Liver (tissue), 8 donors: ENCODE measurements at regions not wholly inside any gene's neighbourhood (a gene's known extent, or its start where the extent isn't known, plus 50 kb on each side); places are given as distances from the start of the nearest gene placed in this dataset.

Source experiments
- DNase-seq: peaks from one replicate; pipeline ENCODE4 v3.0.0-alpha.2; 2017; ENCODE audit warnings: low spot score
- H3K27ac ChIP-seq, 2 donors: one replicate each; pipeline ENCODE4 v1.7.0; 2013; ENCODE audit warnings: inconsistent platforms in 2 of 2, low read length in 2 of 2, control low read depth in 1 of 2, low read depth in 1 of 2, mild to moderate bottlenecking in 1 of 2
- H3K27me3 ChIP-seq, 4 donors: one replicate each; pipeline versions ENCODE4 v1.6.1 to v1.7.0; 2013; ENCODE audit warnings: low read length in 3 of 4, inconsistent platforms in 1 of 4, mild to moderate bottlenecking in 1 of 4, moderate library complexity in 1 of 4; ENCODE audit not compliant: control insufficient read depth in 4 of 4, insufficient read depth in 4 of 4
- H3K36me3 ChIP-seq, 4 donors: one replicate each; pipeline versions ENCODE4 v1.6.1 to v1.7.0; 2013; ENCODE audit warnings: low read length in 3 of 4, mild to moderate bottlenecking in 3 of 4, low read depth in 1 of 4, moderate library complexity in 1 of 4; ENCODE audit not compliant: control insufficient read depth in 4 of 4, insufficient read depth in 3 of 4
- H3K4me1 ChIP-seq, 4 donors: one replicate each; pipeline versions ENCODE4 v1.6.1 to v1.7.0; 2013; ENCODE audit warnings: low read length in 3 of 4, mild to moderate bottlenecking in 3 of 4, moderate library complexity in 1 of 4; ENCODE audit not compliant: control insufficient read depth in 4 of 4, insufficient read depth in 4 of 4
- H3K4me3 ChIP-seq, 3 donors: one replicate each; pipeline versions ENCODE4 v1.6.1 to v1.7.0; 2013; ENCODE audit warnings: low read length in 3 of 3, control low read depth in 1 of 3, low read depth in 1 of 3, mild to moderate bottlenecking in 1 of 3
- H3K9ac ChIP-seq, 2 donors: one replicate each; pipeline ENCODE4 v1.7.0; 2013; ENCODE audit warnings: low read length in 2 of 2, mild to moderate bottlenecking in 2 of 2, moderate library complexity in 2 of 2, control low read depth in 1 of 2, low read depth in 1 of 2
- H3K9me3 ChIP-seq, 4 donors: one replicate each; pipeline versions ENCODE4 v1.6.1 to v1.7.0; 2013; ENCODE audit warnings: low read length in 3 of 4; ENCODE audit not compliant: control insufficient read depth in 4 of 4
- EGR1 ChIP-seq, 2 donors: IDR thresholded peaks; 2 replicates each; pipeline ENCODE4 v1.6.1; 2016 to 2018; ENCODE audit warnings: antibody characterized with exemption in 2 of 2, low read depth in 2 of 2
- FOXA1 ChIP-seq: IDR thresholded peaks from 2 replicates; pipeline ENCODE4 v1.6.1; 2016; ENCODE audit warnings: antibody characterized with exemption
- FOXA2 ChIP-seq: IDR thresholded peaks from 2 replicates; pipeline ENCODE4 v1.6.1; 2016; ENCODE audit warnings: antibody characterized with exemption
- GABPA ChIP-seq, 2 donors: IDR thresholded peaks in 1 of 2; conservative IDR thresholded peaks in 1 of 2; 2 replicates each; pipeline ENCODE4 v1.6.1; 2016; ENCODE audit warnings: antibody characterized with exemption in 2 of 2, mild to moderate bottlenecking in 1 of 2, moderate library complexity in 1 of 2
- HNF4A ChIP-seq, 2 donors: conservative IDR thresholded peaks; 2 replicates each; pipeline ENCODE4 v1.6.1; 2016; ENCODE audit warnings: antibody characterized with exemption in 2 of 2, mild to moderate bottlenecking in 2 of 2
- HNF4G ChIP-seq: IDR thresholded peaks from 2 replicates; pipeline ENCODE4 v1.6.1; 2016; ENCODE audit warnings: antibody characterized with exemption
- JUND ChIP-seq, 2 donors: IDR thresholded peaks; 2 replicates each; pipeline ENCODE4 v1.6.1; 2016; ENCODE audit warnings: antibody characterized with exemption in 2 of 2
- NR2F2 ChIP-seq: IDR thresholded peaks from 2 replicates; pipeline ENCODE4 v1.6.1; 2016; ENCODE audit warnings: antibody characterized with exemption
- RAD21 ChIP-seq, 2 donors: IDR thresholded peaks; 2 replicates each; pipeline ENCODE4 v1.6.1; 2016; ENCODE audit warnings: antibody characterized with exemption in 2 of 2, mild to moderate bottlenecking in 2 of 2
- RXRA ChIP-seq, 2 donors: IDR thresholded peaks; 2 replicates each; pipeline ENCODE4 v1.6.1; 2017 to 2018; ENCODE audit warnings: antibody characterized with exemption in 2 of 2, mild to moderate bottlenecking in 1 of 2
- SP1 ChIP-seq: IDR thresholded peaks from 2 replicates; pipeline ENCODE4 v1.6.1; 2018; ENCODE audit warnings: antibody characterized with exemption, mild to moderate bottlenecking
- TAF1 ChIP-seq: conservative IDR thresholded peaks from 2 replicates; pipeline ENCODE4 v1.6.1; 2016; ENCODE audit warnings: antibody characterized with exemption, mild to moderate bottlenecking
- YY1 ChIP-seq: IDR thresholded peaks from 2 replicates; pipeline ENCODE4 v1.6.1; 2016; ENCODE audit warnings: antibody characterized with exemption, mild to moderate bottlenecking
- WGBS: extraction: QIAGEN DNeasy Blood & Tissue Kit; methylation state at CpG from one replicate; pipeline ENCODE4 v1.1.7; 2013; 5-methylcytosine and 5-hydroxymethylcytosine counted together
- TF ChIP-seq, protein P1 (sequence below): IDR thresholded peaks from 2 replicates; pipeline ENCODE4 v1.6.1; 2016; ENCODE audit warnings: antibody characterized with exemption, mild to moderate bottlenecking
- TF ChIP-seq, protein P2 (sequence below): fragments of 150-350 bp; IDR thresholded peaks from 2 replicates; pipeline ENCODE4 v1.5.1; 2017; ENCODE audit warnings: improper control_type of control experiment, low read depth, low read length; ENCODE audit not compliant: missing input control
- TF ChIP-seq, protein P3 (sequence below): IDR thresholded peaks from 2 replicates; pipeline ENCODE4 v1.6.1; 2016; ENCODE audit warnings: antibody characterized with exemption
- TF ChIP-seq, protein P4 (sequence below): IDR thresholded peaks from 2 replicates; pipeline ENCODE4 v1.6.1; 2016; ENCODE audit warnings: antibody characterized with exemption
- TF ChIP-seq, protein P5 (sequence below): IDR thresholded peaks from 2 replicates; pipeline ENCODE4 v1.6.1; 2016; ENCODE audit warnings: antibody characterized with exemption
- donor health status: healthy.
- donor health status: healthy.
- donor health status: healthy.
- donor health status: healthy.
- donor health status: healthy.

DNA sequence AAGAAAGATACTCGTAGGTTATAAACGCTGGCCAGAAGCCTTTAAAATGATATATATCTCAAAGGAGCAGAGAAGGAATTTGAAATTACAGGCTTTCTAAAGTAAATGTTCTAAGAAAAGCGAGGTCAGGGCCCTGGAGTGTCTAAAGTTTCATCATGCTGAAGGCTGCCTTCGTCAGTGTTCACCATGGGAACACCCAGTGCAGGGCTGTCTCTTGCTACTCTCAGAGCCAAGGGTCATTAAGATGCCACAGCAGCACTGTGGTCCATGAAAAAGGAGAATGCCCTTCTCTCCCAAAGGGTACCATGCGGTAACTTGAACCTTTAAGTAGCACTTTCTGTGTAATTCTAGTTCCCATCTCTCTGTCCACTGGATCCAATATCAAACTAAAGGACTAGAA is 174.5 kb upstream of the NWD2 start:
- no peak for DNase-seq
- no peaks in the 10 kb centered on the region for H3K9me3 ChIP-seq
- TF ChIP-seq FOXA1: no peak
- no peak for TF ChIP-seq SP1
- no peak for TF ChIP-seq HNF4A (conservative IDR thresholded peaks at IDR 0.05)
- TF ChIP-seq, protein P1, sequence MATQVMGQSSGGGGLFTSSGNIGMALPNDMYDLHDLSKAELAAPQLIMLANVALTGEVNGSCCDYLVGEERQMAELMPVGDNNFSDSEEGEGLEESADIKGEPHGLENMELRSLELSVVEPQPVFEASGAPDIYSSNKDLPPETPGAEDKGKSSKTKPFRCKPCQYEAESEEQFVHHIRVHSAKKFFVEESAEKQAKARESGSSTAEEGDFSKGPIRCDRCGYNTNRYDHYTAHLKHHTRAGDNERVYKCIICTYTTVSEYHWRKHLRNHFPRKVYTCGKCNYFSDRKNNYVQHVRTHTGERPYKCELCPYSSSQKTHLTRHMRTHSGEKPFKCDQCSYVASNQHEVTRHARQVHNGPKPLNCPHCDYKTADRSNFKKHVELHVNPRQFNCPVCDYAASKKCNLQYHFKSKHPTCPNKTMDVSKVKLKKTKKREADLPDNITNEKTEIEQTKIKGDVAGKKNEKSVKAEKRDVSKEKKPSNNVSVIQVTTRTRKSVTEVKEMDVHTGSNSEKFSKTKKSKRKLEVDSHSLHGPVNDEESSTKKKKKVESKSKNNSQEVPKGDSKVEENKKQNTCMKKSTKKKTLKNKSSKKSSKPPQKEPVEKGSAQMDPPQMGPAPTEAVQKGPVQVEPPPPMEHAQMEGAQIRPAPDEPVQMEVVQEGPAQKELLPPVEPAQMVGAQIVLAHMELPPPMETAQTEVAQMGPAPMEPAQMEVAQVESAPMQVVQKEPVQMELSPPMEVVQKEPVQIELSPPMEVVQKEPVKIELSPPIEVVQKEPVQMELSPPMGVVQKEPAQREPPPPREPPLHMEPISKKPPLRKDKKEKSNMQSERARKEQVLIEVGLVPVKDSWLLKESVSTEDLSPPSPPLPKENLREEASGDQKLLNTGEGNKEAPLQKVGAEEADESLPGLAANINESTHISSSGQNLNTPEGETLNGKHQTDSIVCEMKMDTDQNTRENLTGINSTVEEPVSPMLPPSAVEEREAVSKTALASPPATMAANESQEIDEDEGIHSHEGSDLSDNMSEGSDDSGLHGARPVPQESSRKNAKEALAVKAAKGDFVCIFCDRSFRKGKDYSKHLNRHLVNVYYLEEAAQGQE: no peak
- TF ChIP-seq, protein P2, sequence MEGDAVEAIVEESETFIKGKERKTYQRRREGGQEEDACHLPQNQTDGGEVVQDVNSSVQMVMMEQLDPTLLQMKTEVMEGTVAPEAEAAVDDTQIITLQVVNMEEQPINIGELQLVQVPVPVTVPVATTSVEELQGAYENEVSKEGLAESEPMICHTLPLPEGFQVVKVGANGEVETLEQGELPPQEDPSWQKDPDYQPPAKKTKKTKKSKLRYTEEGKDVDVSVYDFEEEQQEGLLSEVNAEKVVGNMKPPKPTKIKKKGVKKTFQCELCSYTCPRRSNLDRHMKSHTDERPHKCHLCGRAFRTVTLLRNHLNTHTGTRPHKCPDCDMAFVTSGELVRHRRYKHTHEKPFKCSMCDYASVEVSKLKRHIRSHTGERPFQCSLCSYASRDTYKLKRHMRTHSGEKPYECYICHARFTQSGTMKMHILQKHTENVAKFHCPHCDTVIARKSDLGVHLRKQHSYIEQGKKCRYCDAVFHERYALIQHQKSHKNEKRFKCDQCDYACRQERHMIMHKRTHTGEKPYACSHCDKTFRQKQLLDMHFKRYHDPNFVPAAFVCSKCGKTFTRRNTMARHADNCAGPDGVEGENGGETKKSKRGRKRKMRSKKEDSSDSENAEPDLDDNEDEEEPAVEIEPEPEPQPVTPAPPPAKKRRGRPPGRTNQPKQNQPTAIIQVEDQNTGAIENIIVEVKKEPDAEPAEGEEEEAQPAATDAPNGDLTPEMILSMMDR: no peak
- no peak for TF ChIP-seq GABPA (IDR thresholded peaks at IDR 0.05 in 1 of 2, conservative IDR thresholded peaks at IDR 0.05 in 1 of 2)
- H3K27me3 ChIP-seq: no peaks in the 10 kb centered on the region
- no peak overlapping the region for H3K9ac ChIP-seq
- no peaks in the 10 kb centered on the region for H3K36me3 ChIP-seq
- H3K4me3 ChIP-seq: no peak overlapping the region
- no peak overlapping the region for H3K27ac ChIP-seq
- H3K4me1 ChIP-seq: peaks cover 0 to 2% (median 0%) of the 10 kb centered on the region in 4 donors
- 63% methylated on average over 5 of the region's 5 CpGs for WGBS

DNA sequence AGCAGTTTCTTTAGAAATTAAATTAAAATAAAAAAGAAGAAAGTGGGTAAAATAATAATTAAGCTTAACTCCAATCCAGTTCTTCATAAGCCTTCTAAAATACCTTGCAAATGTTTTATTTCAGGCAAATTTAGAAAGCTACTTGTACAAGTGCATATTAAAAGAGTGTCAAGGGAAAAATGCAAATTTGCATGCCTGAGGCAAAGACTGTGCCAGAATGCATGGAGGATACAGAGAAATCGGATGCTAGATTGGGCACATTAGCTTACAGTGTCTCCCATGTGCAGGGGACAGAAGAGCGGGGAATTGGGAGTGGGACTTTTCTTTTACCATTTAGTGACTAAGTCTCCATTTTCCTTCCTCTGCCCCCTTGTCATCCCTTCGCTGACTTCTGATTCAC is 173.0 kb upstream of the NWD2 start:
- no peak overlapping the region for H3K27ac ChIP-seq
- no peak for DNase-seq
- H3K4me3 ChIP-seq: no peak overlapping the region
- H3K9me3 ChIP-seq: no peaks in the 10 kb centered on the region
- H3K36me3 ChIP-seq: no peaks in the 10 kb centered on the region
- TF ChIP-seq NR2F2: no peak
- TF ChIP-seq RAD21 (IDR thresholded peaks at IDR 0.05): no peak
- no peak for TF ChIP-seq SP1
- TF ChIP-seq, protein P3, sequence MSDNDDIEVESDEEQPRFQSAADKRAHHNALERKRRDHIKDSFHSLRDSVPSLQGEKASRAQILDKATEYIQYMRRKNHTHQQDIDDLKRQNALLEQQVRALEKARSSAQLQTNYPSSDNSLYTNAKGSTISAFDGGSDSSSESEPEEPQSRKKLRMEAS: no peak
- no peak for TF ChIP-seq RXRA (IDR thresholded peaks at IDR 0.05)
- TF ChIP-seq TAF1: no peak
- TF ChIP-seq, protein P4, sequence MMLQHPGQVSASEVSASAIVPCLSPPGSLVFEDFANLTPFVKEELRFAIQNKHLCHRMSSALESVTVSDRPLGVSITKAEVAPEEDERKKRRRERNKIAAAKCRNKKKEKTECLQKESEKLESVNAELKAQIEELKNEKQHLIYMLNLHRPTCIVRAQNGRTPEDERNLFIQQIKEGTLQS: no peak
- no peak for TF ChIP-seq HNF4A (conservative IDR thresholded peaks at IDR 0.05)
- no peak for TF ChIP-seq FOXA1
- TF ChIP-seq, protein P5, sequence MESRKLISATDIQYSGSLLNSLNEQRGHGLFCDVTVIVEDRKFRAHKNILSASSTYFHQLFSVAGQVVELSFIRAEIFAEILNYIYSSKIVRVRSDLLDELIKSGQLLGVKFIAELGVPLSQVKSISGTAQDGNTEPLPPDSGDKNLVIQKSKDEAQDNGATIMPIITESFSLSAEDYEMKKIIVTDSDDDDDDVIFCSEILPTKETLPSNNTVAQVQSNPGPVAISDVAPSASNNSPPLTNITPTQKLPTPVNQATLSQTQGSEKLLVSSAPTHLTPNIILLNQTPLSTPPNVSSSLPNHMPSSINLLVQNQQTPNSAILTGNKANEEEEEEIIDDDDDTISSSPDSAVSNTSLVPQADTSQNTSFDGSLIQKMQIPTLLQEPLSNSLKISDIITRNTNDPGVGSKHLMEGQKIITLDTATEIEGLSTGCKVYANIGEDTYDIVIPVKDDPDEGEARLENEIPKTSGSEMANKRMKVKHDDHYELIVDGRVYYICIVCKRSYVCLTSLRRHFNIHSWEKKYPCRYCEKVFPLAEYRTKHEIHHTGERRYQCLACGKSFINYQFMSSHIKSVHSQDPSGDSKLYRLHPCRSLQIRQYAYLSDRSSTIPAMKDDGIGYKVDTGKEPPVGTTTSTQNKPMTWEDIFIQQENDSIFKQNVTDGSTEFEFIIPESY: no peak
- TF ChIP-seq, protein P2: no peak
- TF ChIP-seq, protein P1: no peak
- no peak for TF ChIP-seq EGR1 (IDR thresholded peaks at IDR 0.05; ENCODE audit: low read depth in 2 of 2)
- no peak for TF ChIP-seq GABPA (IDR thresholded peaks at IDR 0.05 in 1 of 2, conservative IDR thresholded peaks at IDR 0.05 in 1 of 2)
- TF ChIP-seq FOXA2: no peak
- TF ChIP-seq HNF4G: no peak
- TF ChIP-seq YY1: no peak
- TF ChIP-seq JUND (IDR thresholded peaks at IDR 0.05): no peak
- WGBS: 82% methylated on average over 3 of the region's 3 CpGs
- peaks cover 0 to 2% (median 0%) of the 10 kb centered on the region in 4 donors for H3K4me1 ChIP-seq
- no peak overlapping the region for H3K9ac ChIP-seq
- H3K27me3 ChIP-seq: no peaks in the 10 kb centered on the region
